Keratinocyte (primary cell): ENCODE measurements at regions not wholly inside any gene's neighbourhood (a gene's known extent, or its start where the extent isn't known, plus 50 kb on each side); places are given as distances from the start of the nearest gene placed in this dataset.

ENCODE experiments used
- DNase-seq: peaks from one replicate; pipeline ENCODE4 v3.0.0-alpha.2; 2011; ENCODE audit warnings: low read depth, missing footprints, low spot score
- FAIRE-seq: peaks from 2 replicates; lab custom pipeline; 2011; peaks lifted over from hg19 to GRCh38; lab: Jason Lieb, UNC
- H2AFZ ChIP-seq: 2 replicates; pipeline ENCODE4 v1.6.0; 2012; ENCODE audit warnings: low read length, control low read depth, inconsistent platforms; ENCODE audit not compliant: control insufficient read depth
- H3K27ac ChIP-seq: 2 replicates; pipeline ENCODE4 v1.5.1; 2011; ENCODE audit warnings: low read length; ENCODE audit not compliant: control insufficient read depth, insufficient read depth
- H3K27me3 ChIP-seq: 3 replicates; pipeline ENCODE4 v1.6.0; 2011; ENCODE audit warnings: low read length; ENCODE audit not compliant: control insufficient read depth, insufficient read depth; ENCODE audit errors: extremely low read depth
- H3K36me3 ChIP-seq, 2 experiments: 2 replicates in 1 of 2; 3 replicates in 1 of 2; pipeline ENCODE4 v1.5.1; 2011; ENCODE audit warnings: low read length in 2 of 2, mild to moderate bottlenecking in 1 of 2; ENCODE audit not compliant: control insufficient read depth in 2 of 2, insufficient read depth in 2 of 2; ENCODE audit errors: extremely low read depth in 1 of 2
- H3K4me1 ChIP-seq: 3 replicates; pipeline ENCODE4 v1.5.1; 2011; ENCODE audit warnings: low read length; ENCODE audit not compliant: control insufficient read depth, insufficient read depth; ENCODE audit errors: extremely low read depth
- H3K4me2 ChIP-seq: 3 replicates; pipeline ENCODE4 v1.6.0; 2011; ENCODE audit warnings: low read depth, low read length; ENCODE audit not compliant: control insufficient read depth, insufficient read depth; ENCODE audit errors: extremely low read depth
- H3K4me3 ChIP-seq, 3 experiments: fragments of 200-600 bp in 1 of 3; sonication (generic) in 1 of 3; 2 replicates in 2 of 3; 3 replicates in 1 of 3; pipeline ENCODE4 v1.5.1; 2011 to 2016; ENCODE audit warnings: low read length in 3 of 3, mild to moderate bottlenecking in 3 of 3, control low read depth in 2 of 3, inconsistent platforms in 1 of 3, low read depth in 1 of 3, mixed read lengths in 1 of 3, mixed run types in 1 of 3, moderate library complexity in 1 of 3; ENCODE audit not compliant: control insufficient read depth in 2 of 3, insufficient read depth in 2 of 3; ENCODE audit errors: extremely low read depth in 1 of 3
- H3K79me2 ChIP-seq: 2 replicates; pipeline ENCODE4 v1.6.0; 2012; ENCODE audit warnings: low read length; ENCODE audit not compliant: control insufficient read depth, insufficient read depth
- H3K9ac ChIP-seq: 3 replicates; pipeline ENCODE4 v1.6.0; 2011; ENCODE audit warnings: low read length; ENCODE audit not compliant: control insufficient read depth, insufficient read depth; ENCODE audit errors: extremely low read depth
- H3K9me1 ChIP-seq: 3 replicates; pipeline ENCODE4 v1.6.0; 2011; ENCODE audit warnings: low read length; ENCODE audit not compliant: control insufficient read depth, insufficient read depth; ENCODE audit errors: extremely low read depth
- H3K9me3 ChIP-seq: 2 replicates; pipeline ENCODE4 v1.5.1; 2012; ENCODE audit warnings: low read depth, low read length; ENCODE audit not compliant: control insufficient read depth
- H4K20me1 ChIP-seq: 3 replicates; pipeline ENCODE4 v1.6.0; 2011; ENCODE audit warnings: low read length; ENCODE audit not compliant: control insufficient read depth, insufficient read depth; ENCODE audit errors: extremely low read depth
- EZH2 ChIP-seq: IDR thresholded peaks from one replicate; pipeline ENCODE4 v1.6.1; 2012; ENCODE audit warnings: inconsistent platforms, mild to moderate bottlenecking, low read length, moderate library complexity
- dilution Hi-C: fragments of 300-500 bp; cut with MboI; formaldehyde crosslinking; loops from one replicate; pipeline ENCODE4 v1.7.0; 2020; ENCODE audit warnings: low sequenced_read_pairs; ENCODE audit not compliant: extremely low pct_ligation_motif_present
- TF ChIP-seq, protein P1 (sequence below), 3 experiments: IDR thresholded peaks in 1 of 3; conservative IDR thresholded peaks in 1 of 3; optimal IDR thresholded peaks in 1 of 3; 2 replicates in 2 of 3; 3 replicates in 1 of 3; pipeline versions ENCODE3 to v1.5.1; 2011; ENCODE audit warnings: low read length in 3 of 3, mild to moderate bottlenecking in 3 of 3, moderate library complexity in 2 of 3, control low read depth in 1 of 3, inconsistent platforms in 1 of 3; ENCODE audit not compliant: insufficient read depth in 2 of 3; ENCODE audit errors: extremely low read depth in 1 of 3

DNA sequence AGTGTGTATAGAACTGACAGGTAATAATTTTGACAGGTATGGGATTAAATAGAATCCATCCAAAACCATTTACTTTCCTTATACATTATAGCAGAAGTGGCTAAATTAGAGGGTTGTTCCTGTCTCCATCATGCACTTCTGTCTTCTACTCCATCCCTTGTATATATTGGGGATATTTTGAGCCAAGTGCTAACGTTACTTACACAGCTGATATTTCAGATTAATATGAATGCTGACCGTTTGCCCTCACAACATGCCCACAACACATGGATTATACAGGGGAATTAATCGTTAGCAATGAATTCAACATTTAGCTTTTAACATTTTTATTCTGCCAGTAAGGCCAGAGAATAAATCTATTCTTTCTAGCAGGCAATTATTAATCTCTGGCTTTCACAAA, 1125.0 kb upstream of the FAM98A start:
- H3K4me1 ChIP-seq = no peaks in the 10 kb centered on the region
- TF ChIP-seq, protein P1, sequence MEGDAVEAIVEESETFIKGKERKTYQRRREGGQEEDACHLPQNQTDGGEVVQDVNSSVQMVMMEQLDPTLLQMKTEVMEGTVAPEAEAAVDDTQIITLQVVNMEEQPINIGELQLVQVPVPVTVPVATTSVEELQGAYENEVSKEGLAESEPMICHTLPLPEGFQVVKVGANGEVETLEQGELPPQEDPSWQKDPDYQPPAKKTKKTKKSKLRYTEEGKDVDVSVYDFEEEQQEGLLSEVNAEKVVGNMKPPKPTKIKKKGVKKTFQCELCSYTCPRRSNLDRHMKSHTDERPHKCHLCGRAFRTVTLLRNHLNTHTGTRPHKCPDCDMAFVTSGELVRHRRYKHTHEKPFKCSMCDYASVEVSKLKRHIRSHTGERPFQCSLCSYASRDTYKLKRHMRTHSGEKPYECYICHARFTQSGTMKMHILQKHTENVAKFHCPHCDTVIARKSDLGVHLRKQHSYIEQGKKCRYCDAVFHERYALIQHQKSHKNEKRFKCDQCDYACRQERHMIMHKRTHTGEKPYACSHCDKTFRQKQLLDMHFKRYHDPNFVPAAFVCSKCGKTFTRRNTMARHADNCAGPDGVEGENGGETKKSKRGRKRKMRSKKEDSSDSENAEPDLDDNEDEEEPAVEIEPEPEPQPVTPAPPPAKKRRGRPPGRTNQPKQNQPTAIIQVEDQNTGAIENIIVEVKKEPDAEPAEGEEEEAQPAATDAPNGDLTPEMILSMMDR (optimal IDR thresholded peaks at IDR 0.05 in 1 of 3, IDR thresholded peaks at IDR 0.05 in 1 of 3, conservative IDR thresholded peaks at IDR 0.05 in 1 of 3; ENCODE audit: extremely low read depth in 1 of 3, insufficient read depth in 2 of 3, low read length in 3 of 3) = no peak
- no peak for TF ChIP-seq EZH2
- H3K79me2 ChIP-seq = no peaks in the 10 kb centered on the region
- no peak for DNase-seq
- no peaks in the 10 kb centered on the region for H3K27me3 ChIP-seq
- H2AFZ ChIP-seq = no peak overlapping the region
- no peak overlapping the region for H3K9ac ChIP-seq
- H4K20me1 ChIP-seq = no peaks in the 10 kb centered on the region
- H3K4me3 ChIP-seq = no peak overlapping the region
- no peak overlapping the region for H3K27ac ChIP-seq
- dilution Hi-C loops = no loop called here
- H3K9me1 ChIP-seq = no peaks in the 10 kb centered on the region
- H3K4me2 ChIP-seq = no peak overlapping the region
- FAIRE-seq = no peak
- no peaks in the 10 kb centered on the region for H3K9me3 ChIP-seq
- no peaks in the 10 kb centered on the region for H3K36me3 ChIP-seq

DNA sequence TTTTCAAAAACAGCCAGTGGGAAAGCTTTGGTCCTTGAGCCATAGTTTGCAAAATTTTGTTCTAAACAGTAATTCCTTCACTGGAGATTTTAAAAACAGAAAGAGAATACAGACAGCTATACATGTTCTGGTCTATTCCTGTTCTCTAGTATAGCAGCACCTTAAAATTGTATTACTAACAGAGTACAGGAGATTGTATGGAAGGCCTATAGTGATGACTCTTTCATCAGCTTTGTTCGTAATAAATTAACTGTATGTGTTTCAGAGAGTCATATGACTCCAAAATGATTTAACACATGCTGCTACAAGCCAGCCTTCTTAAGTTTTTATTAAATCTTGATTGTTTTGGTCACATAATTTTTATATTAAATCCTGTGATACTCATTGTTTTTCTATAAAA, 1124.6 kb upstream of the FAM98A start:
- dilution Hi-C loops = no loop called here
- no peaks in the 10 kb centered on the region for H3K9me3 ChIP-seq

More for the DNA sequence above, 1124.6 kb upstream of the FAM98A start:
- Histone ChIP-seq H3K4me1 (no peaks in the 10 kb centered on the region), H3K36me3 (no peaks in the 10 kb centered on the region), H3K27me3 (no peaks in the 10 kb centered on the region), H4K20me1 (no peaks in the 10 kb centered on the region), H3K9me1 (no peaks in the 10 kb centered on the region), H3K79me2 (no peaks in the 10 kb centered on the region), H3K4me3 (no peak overlapping the region), H3K9ac (no peak overlapping the region), H2AFZ (no peak overlapping the region), H3K4me2 (no peak overlapping the region), H3K27ac (no peak overlapping the region)
- DNase-seq = no peak
- no peak for FAIRE-seq
- TF ChIP-seq, protein P1 (optimal IDR thresholded peaks at IDR 0.05 in 1 of 3, IDR thresholded peaks at IDR 0.05 in 1 of 3, conservative IDR thresholded peaks at IDR 0.05 in 1 of 3; ENCODE audit: extremely low read depth in 1 of 3, insufficient read depth in 2 of 3, low read length in 3 of 3) = no peak
- TF ChIP-seq EZH2 = no peak
